SK-N-DZ (cell line): ENCODE measurements at regions not wholly inside any gene's neighbourhood (a gene's known extent, or its start where the extent isn't known, plus 50 kb on each side); places are given as distances from the start of the nearest gene placed in this dataset.

ENCODE experiments used
- small RNA-seq, 2 experiments: library from RNA; depleted of rRNA; stranded (forward); fragments of <200 nt; gene quantifications; one replicate each; pipeline ENCODE3, GENCODE V24; 2014

Small RNA genes in the stretch of these regions (small RNA-seq; reads per million reads assigned to genes)
- gene AC114811.1 = 0 reads per million in 2 experiments
